ENCODE measurements at regions not wholly inside any gene's neighbourhood (a gene's known extent, or its start where the extent isn't known, plus 50 kb on each side); places are given as distances from the start of the nearest gene placed in this dataset.

GRCh38 chr6:11346516-11346915 lies 114.0 kb upstream of the NEDD9 start (continued):
- no peak for TF ChIP-seq BCL3 (IDR thresholded peaks at IDR 0.05; ENCODE audit: borderline replicate concordance, insufficient read depth, low read depth, low read length, poor library complexity, severe bottlenecking)
- TF ChIP-seq EGR1 (IDR thresholded peaks at IDR 0.05; ENCODE audit: borderline replicate concordance in 1 of 2, low read depth in 2 of 2, low read length in 2 of 2): no peak
- TF ChIP-seq SRF (IDR thresholded peaks at IDR 0.05; ENCODE audit: low read depth in 2 of 2, low read length in 2 of 2): no peak
- TF ChIP-seq, protein P1, sequence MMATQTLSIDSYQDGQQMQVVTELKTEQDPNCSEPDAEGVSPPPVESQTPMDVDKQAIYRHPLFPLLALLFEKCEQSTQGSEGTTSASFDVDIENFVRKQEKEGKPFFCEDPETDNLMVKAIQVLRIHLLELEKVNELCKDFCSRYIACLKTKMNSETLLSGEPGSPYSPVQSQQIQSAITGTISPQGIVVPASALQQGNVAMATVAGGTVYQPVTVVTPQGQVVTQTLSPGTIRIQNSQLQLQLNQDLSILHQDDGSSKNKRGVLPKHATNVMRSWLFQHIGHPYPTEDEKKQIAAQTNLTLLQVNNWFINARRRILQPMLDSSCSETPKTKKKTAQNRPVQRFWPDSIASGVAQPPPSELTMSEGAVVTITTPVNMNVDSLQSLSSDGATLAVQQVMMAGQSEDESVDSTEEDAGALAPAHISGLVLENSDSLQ (IDR thresholded peaks at IDR 0.05): no peak
- no peak for TF ChIP-seq BMI1 (IDR thresholded peaks at IDR 0.05; ENCODE audit: borderline replicate concordance)
- TF ChIP-seq CHD1 (IDR thresholded peaks at IDR 0.05; ENCODE audit: low read depth, low read length): no peak
- TF ChIP-seq NBN (IDR thresholded peaks at IDR 0.05): no peak
- no peak for TF ChIP-seq ZNF24 (IDR thresholded peaks at IDR 0.05)
- TF ChIP-seq SREBF1 (IDR thresholded peaks at IDR 0.05; ENCODE audit: low read length): no peak
- TF ChIP-seq SIN3A (IDR thresholded peaks at IDR 0.05; ENCODE audit: low read depth, low read length): no peak
- TF ChIP-seq YBX1 (IDR thresholded peaks at IDR 0.05): no peak
- TF ChIP-seq JUND (IDR thresholded peaks at IDR 0.05; ENCODE audit: low read depth, low read length): no peak
- TF ChIP-seq NR2C2 (IDR thresholded peaks at IDR 0.05; ENCODE audit: borderline replicate concordance, control insufficient read depth, insufficient read length, low read depth): no peak
- no peak for TF ChIP-seq ZNF384 (IDR thresholded peaks at IDR 0.05; ENCODE audit: borderline replicate concordance, low read depth, low read length)
- no peak for TF ChIP-seq ZNF217 (IDR thresholded peaks at IDR 0.05)
- peak; percentile 59; the same call in 1 of the 2 replicates for TF ChIP-seq NFIC (IDR thresholded peaks at IDR 0.05; ENCODE audit: low read depth, low read length)
- no peak for TF ChIP-seq HDGF (IDR thresholded peaks at IDR 0.05)
- no peak for TF ChIP-seq FOXK2 (IDR thresholded peaks at IDR 0.05)
- TF ChIP-seq DPF2 (IDR thresholded peaks at IDR 0.05): 0 out of 2 replicates have a peak, but pooled peaks have one; percentile 38
- TF ChIP-seq NFYB (IDR thresholded peaks at IDR 0.05; ENCODE audit: insufficient read depth, low read depth, low read length): peak; percentile 37; the same call in 1 of the 2 replicates
- TF ChIP-seq NR2F1 (conservative IDR thresholded peaks at IDR 0.05): no peak; the same call in 1 of the 2 replicates
- TF ChIP-seq LARP7 (IDR thresholded peaks at IDR 0.05): no peak; the same call in 1 of the 2 replicates
- TF ChIP-seq RAD21 (IDR thresholded peaks at IDR 0.05; ENCODE audit: insufficient read depth, low read depth, low read length): no peak
- no peak for TF ChIP-seq NFYA (IDR thresholded peaks at IDR 0.05; ENCODE audit: borderline replicate concordance, low read depth, low read length)
- TF ChIP-seq NFXL1 (IDR thresholded peaks at IDR 0.05; ENCODE audit: borderline replicate concordance): no peak
- no peak for TF ChIP-seq STAT3 (IDR thresholded peaks at IDR 0.05; ENCODE audit: low read depth, low read length)
- TF ChIP-seq POU2F2 (IDR thresholded peaks at IDR 0.05; ENCODE audit: borderline replicate concordance, low read depth, low read length): no peak; the same call in 2 of the 3 replicates
- TF ChIP-seq CBFB (IDR thresholded peaks at IDR 0.05; ENCODE audit: low read depth): no peak
- TF ChIP-seq, protein P2, sequence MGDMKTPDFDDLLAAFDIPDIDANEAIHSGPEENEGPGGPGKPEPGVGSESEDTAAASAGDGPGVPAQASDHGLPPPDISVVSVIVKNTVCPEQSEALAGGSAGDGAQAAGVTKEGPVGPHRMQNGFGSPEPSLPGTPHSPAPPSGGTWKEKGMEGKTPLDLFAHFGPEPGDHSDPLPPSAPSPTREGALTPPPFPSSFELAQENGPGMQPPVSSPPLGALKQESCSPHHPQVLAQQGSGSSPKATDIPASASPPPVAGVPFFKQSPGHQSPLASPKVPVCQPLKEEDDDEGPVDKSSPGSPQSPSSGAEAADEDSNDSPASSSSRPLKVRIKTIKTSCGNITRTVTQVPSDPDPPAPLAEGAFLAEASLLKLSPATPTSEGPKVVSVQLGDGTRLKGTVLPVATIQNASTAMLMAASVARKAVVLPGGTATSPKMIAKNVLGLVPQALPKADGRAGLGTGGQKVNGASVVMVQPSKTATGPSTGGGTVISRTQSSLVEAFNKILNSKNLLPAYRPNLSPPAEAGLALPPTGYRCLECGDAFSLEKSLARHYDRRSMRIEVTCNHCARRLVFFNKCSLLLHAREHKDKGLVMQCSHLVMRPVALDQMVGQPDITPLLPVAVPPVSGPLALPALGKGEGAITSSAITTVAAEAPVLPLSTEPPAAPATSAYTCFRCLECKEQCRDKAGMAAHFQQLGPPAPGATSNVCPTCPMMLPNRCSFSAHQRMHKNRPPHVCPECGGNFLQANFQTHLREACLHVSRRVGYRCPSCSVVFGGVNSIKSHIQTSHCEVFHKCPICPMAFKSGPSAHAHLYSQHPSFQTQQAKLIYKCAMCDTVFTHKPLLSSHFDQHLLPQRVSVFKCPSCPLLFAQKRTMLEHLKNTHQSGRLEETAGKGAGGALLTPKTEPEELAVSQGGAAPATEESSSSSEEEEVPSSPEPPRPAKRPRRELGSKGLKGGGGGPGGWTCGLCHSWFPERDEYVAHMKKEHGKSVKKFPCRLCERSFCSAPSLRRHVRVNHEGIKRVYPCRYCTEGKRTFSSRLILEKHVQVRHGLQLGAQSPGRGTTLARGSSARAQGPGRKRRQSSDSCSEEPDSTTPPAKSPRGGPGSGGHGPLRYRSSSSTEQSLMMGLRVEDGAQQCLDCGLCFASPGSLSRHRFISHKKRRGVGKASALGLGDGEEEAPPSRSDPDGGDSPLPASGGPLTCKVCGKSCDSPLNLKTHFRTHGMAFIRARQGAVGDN (IDR thresholded peaks at IDR 0.05): peak; percentile 54; the same call in 1 of the 2 replicates

Measured in GM12878 (cell line).